Left ventricle myocardium inferior (tissue), 1 donor: ENCODE measurements at regions not wholly inside any gene's neighbourhood (a gene's known extent, or its start where the extent isn't known, plus 50 kb on each side); places are given as distances from the start of the nearest gene placed in this dataset.

Experiments used
- DNase-seq: peaks from one replicate; pipeline ENCODE4 v3.0.0-alpha.2; 2020
- H3K27ac ChIP-seq: fragments of 200-600 bp; replicated peaks from 2 replicates; pipeline ENCODE4 v1.8.0; 2021
- H3K27me3 ChIP-seq: fragments of 200-600 bp; 2 replicates; pipeline ENCODE4 v1.8.0; 2021; ENCODE audit warnings: low read depth
- H3K36me3 ChIP-seq: fragments of 200-600 bp; 2 replicates; pipeline ENCODE4 v1.8.0; 2021
- H3K4me1 ChIP-seq: fragments of 200-600 bp; 2 replicates; pipeline ENCODE4 v1.8.0; 2021
- H3K4me3 ChIP-seq: fragments of 200-600 bp; 2 replicates; pipeline ENCODE4 v1.8.0; 2021; ENCODE audit warnings: mild to moderate bottlenecking, moderate library complexity
- H3K9me3 ChIP-seq: fragments of 200-600 bp; replicated peaks from 2 replicates; pipeline ENCODE4 v1.8.0; 2021
- intact Hi-C: fragments of 100-400 bp; cut with micrococcal nuclease; formaldehyde crosslinking; loops from one replicate; pipeline ENCODE4 v1.11.0; 2022
- TF ChIP-seq, protein P1 (sequence below): fragments of 200-600 bp; IDR thresholded peaks from 2 replicates; pipeline ENCODE4 v1.8.0; 2021; ENCODE audit warnings: antibody characterized with exemption, mild to moderate bottlenecking, borderline replicate concordance
- donor health status: DM: no; HTN: yes; CAD: no; lungs with severe emphysema.

GRCh38 chr2:43082111-43082894, 144.1 kb downstream of the ZFP36L2 start:
- TF ChIP-seq, protein P1, sequence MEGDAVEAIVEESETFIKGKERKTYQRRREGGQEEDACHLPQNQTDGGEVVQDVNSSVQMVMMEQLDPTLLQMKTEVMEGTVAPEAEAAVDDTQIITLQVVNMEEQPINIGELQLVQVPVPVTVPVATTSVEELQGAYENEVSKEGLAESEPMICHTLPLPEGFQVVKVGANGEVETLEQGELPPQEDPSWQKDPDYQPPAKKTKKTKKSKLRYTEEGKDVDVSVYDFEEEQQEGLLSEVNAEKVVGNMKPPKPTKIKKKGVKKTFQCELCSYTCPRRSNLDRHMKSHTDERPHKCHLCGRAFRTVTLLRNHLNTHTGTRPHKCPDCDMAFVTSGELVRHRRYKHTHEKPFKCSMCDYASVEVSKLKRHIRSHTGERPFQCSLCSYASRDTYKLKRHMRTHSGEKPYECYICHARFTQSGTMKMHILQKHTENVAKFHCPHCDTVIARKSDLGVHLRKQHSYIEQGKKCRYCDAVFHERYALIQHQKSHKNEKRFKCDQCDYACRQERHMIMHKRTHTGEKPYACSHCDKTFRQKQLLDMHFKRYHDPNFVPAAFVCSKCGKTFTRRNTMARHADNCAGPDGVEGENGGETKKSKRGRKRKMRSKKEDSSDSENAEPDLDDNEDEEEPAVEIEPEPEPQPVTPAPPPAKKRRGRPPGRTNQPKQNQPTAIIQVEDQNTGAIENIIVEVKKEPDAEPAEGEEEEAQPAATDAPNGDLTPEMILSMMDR: no peak
- peak overlapping the region; percentile 96 for H3K27ac ChIP-seq
- H3K9me3 ChIP-seq: no peaks in the 10 kb centered on the region
- intact Hi-C loops: no loop called here
- H3K36me3 ChIP-seq: no peaks in the 10 kb centered on the region
- DNase-seq: peak; percentile 82
- H3K4me1 ChIP-seq: peaks cover 81% of the 10 kb centered on the region
- H3K27me3 ChIP-seq: no peaks in the 10 kb centered on the region
- H3K4me3 ChIP-seq: no peak overlapping the region

- no peak for DNase-seq
- Histone ChIP-seq H3K27ac (peak overlapping the region; percentile 96), H3K4me3 (no peak overlapping the region), H3K27me3 (no peaks in the 10 kb centered on the region), H3K4me1 (peaks cover 83% of the 10 kb centered on the region), H3K9me3 (no peaks in the 10 kb centered on the region), H3K36me3 (no peaks in the 10 kb centered on the region)
- TF ChIP-seq, protein P1: no peak
- intact Hi-C loops: no loop called here
Measured at GRCh38 chr2:43081131-43081765, 145.2 kb downstream of the ZFP36L2 start.

DNA sequence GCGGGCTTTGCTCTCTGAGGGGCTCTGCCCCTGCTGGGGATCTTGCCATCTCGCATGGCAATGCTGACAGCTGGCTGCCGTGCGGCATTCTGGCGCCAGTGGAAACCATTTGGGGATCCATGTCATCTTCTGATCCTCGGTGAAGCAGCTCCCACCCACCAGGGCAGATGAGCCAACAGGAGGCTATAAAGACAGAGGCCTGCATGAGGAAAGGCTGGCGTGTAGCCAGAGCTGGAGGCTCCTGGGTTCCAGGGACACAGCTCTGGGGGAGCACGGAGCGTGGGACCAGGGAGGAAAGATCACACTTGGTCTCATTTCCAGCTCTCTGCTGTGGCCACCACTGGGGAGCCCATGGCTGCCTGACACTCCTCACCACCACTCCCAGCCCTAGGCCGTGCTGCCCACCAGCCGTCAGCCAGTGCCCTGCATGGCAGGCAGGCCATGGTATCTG, 145.8 kb downstream of the ZFP36L2 start:
- no peak overlapping the region for H3K4me3 ChIP-seq
- no peaks in the 10 kb centered on the region for H3K36me3 ChIP-seq
- H3K27ac ChIP-seq: peak overlapping the region; percentile 24
- H3K4me1 ChIP-seq: peaks cover 83% of the 10 kb centered on the region
- intact Hi-C loops: no loop called here
- H3K9me3 ChIP-seq: no peaks in the 10 kb centered on the region
- TF ChIP-seq, protein P1: no peak
- H3K27me3 ChIP-seq: no peaks in the 10 kb centered on the region
- DNase-seq: no peak

GRCh38 chr2:43078781-43079755, 147.3 kb downstream of the ZFP36L2 start:
- H3K4me3 ChIP-seq: no peak overlapping the region
- H3K4me1 ChIP-seq: peaks cover 83% of the 10 kb centered on the region
- intact Hi-C loops: no loop called here
- H3K27ac ChIP-seq: peak overlapping the region; percentile 30
- no peaks in the 10 kb centered on the region for H3K9me3 ChIP-seq
- TF ChIP-seq, protein P1: no peak
- no peak for DNase-seq
- H3K27me3 ChIP-seq: no peaks in the 10 kb centered on the region
- no peaks in the 10 kb centered on the region for H3K36me3 ChIP-seq

- no peaks in the 10 kb centered on the region for H3K27me3 ChIP-seq
- no peaks in the 10 kb centered on the region for H3K36me3 ChIP-seq
- intact Hi-C loops: no loop called here
- no peak for DNase-seq
- no peak overlapping the region for H3K4me3 ChIP-seq
- TF ChIP-seq, protein P1: no peak
- no peaks in the 10 kb centered on the region for H3K9me3 ChIP-seq
- H3K27ac ChIP-seq: peak overlapping the region; percentile 30
- H3K4me1 ChIP-seq: peaks cover 83% of the 10 kb centered on the region
Measured at GRCh38 chr2:43078301-43078700, 148.1 kb downstream of the ZFP36L2 start.
